Astrocyte (in vitro differentiated cells and primary cell): ENCODE measurements at regions not wholly inside any gene's neighbourhood (a gene's known extent, or its start where the extent isn't known, plus 50 kb on each side); places are given as distances from the start of the nearest gene placed in this dataset.

Experiments used
- DNase-seq: peaks from one replicate; pipeline ENCODE4 v3.0.0-alpha.2; 2010; ENCODE audit warnings: low read depth
- FAIRE-seq: peaks from 2 replicates; lab custom pipeline; 2011; peaks lifted over from hg19 to GRCh38; lab: Jason Lieb, UNC
- H2AFZ ChIP-seq: 2 replicates; pipeline ENCODE4 v1.6.0; 2012; ENCODE audit warnings: low read depth, low read length, inconsistent platforms
- H3K27ac ChIP-seq: 2 replicates; pipeline ENCODE4 v1.5.1; 2011; ENCODE audit warnings: low read depth, low read length, inconsistent platforms
- H3K27me3 ChIP-seq: 2 replicates; pipeline ENCODE4 v1.6.0; 2011; ENCODE audit warnings: low read length, inconsistent platforms; ENCODE audit not compliant: insufficient read depth
- H3K36me3 ChIP-seq: 2 replicates; pipeline ENCODE4 v1.5.1; 2011; ENCODE audit warnings: low read length, inconsistent platforms; ENCODE audit not compliant: insufficient read depth
- H3K4me1 ChIP-seq: 2 replicates; pipeline ENCODE4 v1.5.1; 2011; ENCODE audit warnings: low read length, inconsistent platforms; ENCODE audit not compliant: insufficient read depth
- H3K4me2 ChIP-seq: 2 replicates; pipeline ENCODE4 v1.6.0; 2012; ENCODE audit warnings: low read length, inconsistent platforms
- H3K4me3 ChIP-seq: 2 replicates; pipeline ENCODE4 v1.5.1; 2011; ENCODE audit warnings: low read depth, mild to moderate bottlenecking, low read length, inconsistent platforms; ENCODE audit not compliant: insufficient read depth
- H3K79me2 ChIP-seq: 2 replicates; pipeline ENCODE4 v1.6.0; 2012; ENCODE audit warnings: mild to moderate bottlenecking, low read length, inconsistent platforms; ENCODE audit not compliant: insufficient read depth
- H3K9ac ChIP-seq: 2 replicates; pipeline ENCODE4 v1.6.0; 2012; ENCODE audit warnings: mild to moderate bottlenecking, low read length, inconsistent platforms
- H3K9me3 ChIP-seq: 2 replicates; pipeline ENCODE4 v1.5.1; 2012; ENCODE audit warnings: low read depth, mild to moderate bottlenecking, low read length, inconsistent platforms; ENCODE audit not compliant: insufficient read depth
- H4K20me1 ChIP-seq: 2 replicates; pipeline ENCODE4 v1.6.0; 2012; ENCODE audit warnings: low read length, inconsistent platforms; ENCODE audit not compliant: insufficient read depth
- H3K27ac Mint-ChIP-seq: one replicate; pipeline ENCODE4 v1.8.0; 2021; ENCODE audit warnings: mild to moderate bottlenecking, mixed read lengths; ENCODE audit not compliant: unreplicated experiment
- H3K27me3 Mint-ChIP-seq: one replicate; pipeline ENCODE4 v1.8.0; 2021; ENCODE audit warnings: low read depth, mixed read lengths; ENCODE audit not compliant: unreplicated experiment
- H3K36me3 Mint-ChIP-seq: one replicate; pipeline ENCODE4 v1.8.0; 2021; ENCODE audit warnings: low read depth, mixed read lengths; ENCODE audit not compliant: unreplicated experiment
- H3K4me1 Mint-ChIP-seq: one replicate; pipeline ENCODE4 v1.8.0; 2021; ENCODE audit warnings: low read depth, mixed read lengths; ENCODE audit not compliant: unreplicated experiment
- H3K4me3 Mint-ChIP-seq: one replicate; pipeline ENCODE4 v1.8.0; 2021; ENCODE audit warnings: mild to moderate bottlenecking, moderate library complexity, mixed read lengths; ENCODE audit not compliant: unreplicated experiment
- H3K9me3 Mint-ChIP-seq: one replicate; pipeline ENCODE4 v1.8.0; 2021; ENCODE audit warnings: mild to moderate bottlenecking, mixed read lengths; ENCODE audit not compliant: unreplicated experiment
- EZH2 ChIP-seq: IDR thresholded peaks from 2 replicates; pipeline ENCODE4 v1.6.1; 2012; ENCODE audit warnings: mild to moderate bottlenecking, low read length, inconsistent platforms; ENCODE audit not compliant: insufficient read depth
- TF ChIP-seq, protein P1 (sequence below): IDR thresholded peaks from 2 replicates; pipeline ENCODE4 v1.5.1; 2011; ENCODE audit warnings: low read depth, mild to moderate bottlenecking, inconsistent platforms, low read length, moderate library complexity; ENCODE audit not compliant: insufficient read depth

DNA sequence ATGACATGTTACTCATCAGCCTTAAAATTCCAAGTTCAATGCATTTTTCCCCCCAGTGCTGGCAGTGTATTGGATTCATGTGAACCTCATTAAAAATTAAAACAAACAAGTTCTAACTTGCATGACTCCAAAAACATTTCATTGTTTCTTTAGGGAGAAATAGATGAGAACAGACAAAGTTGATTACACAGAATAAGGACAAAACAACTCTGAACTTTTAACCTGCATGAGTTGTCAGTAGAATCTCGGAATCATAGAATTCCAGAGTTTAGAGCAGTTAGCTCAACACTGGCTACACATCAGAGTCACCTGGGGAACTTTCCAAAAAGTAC lies 127.5 kb downstream of the TMX1 start:
- TF ChIP-seq, protein P1, sequence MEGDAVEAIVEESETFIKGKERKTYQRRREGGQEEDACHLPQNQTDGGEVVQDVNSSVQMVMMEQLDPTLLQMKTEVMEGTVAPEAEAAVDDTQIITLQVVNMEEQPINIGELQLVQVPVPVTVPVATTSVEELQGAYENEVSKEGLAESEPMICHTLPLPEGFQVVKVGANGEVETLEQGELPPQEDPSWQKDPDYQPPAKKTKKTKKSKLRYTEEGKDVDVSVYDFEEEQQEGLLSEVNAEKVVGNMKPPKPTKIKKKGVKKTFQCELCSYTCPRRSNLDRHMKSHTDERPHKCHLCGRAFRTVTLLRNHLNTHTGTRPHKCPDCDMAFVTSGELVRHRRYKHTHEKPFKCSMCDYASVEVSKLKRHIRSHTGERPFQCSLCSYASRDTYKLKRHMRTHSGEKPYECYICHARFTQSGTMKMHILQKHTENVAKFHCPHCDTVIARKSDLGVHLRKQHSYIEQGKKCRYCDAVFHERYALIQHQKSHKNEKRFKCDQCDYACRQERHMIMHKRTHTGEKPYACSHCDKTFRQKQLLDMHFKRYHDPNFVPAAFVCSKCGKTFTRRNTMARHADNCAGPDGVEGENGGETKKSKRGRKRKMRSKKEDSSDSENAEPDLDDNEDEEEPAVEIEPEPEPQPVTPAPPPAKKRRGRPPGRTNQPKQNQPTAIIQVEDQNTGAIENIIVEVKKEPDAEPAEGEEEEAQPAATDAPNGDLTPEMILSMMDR = no peak
- TF ChIP-seq EZH2 = no peak
- Histone ChIP-seq H3K27me3 (no peaks in the 10 kb centered on the region), H4K20me1 (no peaks in the 10 kb centered on the region), H3K9me3 (no peaks in the 10 kb centered on the region), H3K4me3 (no peak overlapping the region), H3K36me3 (no peaks in the 10 kb centered on the region), H3K27ac (peak overlapping the region; percentile 15), H3K4me1 (peaks cover 3% of the 10 kb centered on the region), H2AFZ (no peak overlapping the region), H3K79me2 (no peaks in the 10 kb centered on the region), H3K9ac (no peak overlapping the region), H3K4me2 (no peak overlapping the region)
- Mint-ChIP-seq H3K4me1 (peaks cover 18% of the 10 kb centered on the region), H3K36me3 (no peaks in the 10 kb centered on the region), H3K27ac (no peak overlapping the region), H3K9me3 (peaks cover 3% of the 10 kb centered on the region), H3K4me3 (no peak overlapping the region), H3K27me3 (no peaks in the 10 kb centered on the region)
- peak; percentile 77 for FAIRE-seq
- DNase-seq = peak; percentile 51

DNA sequence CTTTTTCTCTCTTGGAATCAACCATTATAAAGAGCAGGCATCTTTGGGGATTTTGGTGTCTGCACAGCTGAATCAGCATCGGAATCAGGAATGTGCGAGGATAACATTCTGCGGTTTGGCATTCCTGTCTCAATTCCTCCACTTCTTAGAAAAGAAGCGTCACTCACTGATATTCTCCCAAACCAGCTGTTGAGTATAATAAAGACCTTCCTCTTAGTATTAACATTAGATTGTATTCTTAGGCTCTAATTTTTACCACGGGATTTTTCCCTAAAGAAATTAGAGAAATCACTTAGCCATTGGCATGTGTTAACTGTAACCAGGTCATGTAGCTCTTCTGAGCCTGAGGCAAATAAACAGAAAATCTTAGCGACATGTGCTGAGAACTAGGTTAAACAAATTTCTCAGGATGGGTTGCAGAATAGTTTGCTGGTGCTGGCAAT lies 128.7 kb downstream of the TMX1 start:
- peak; percentile 95 for FAIRE-seq
- Mint-ChIP-seq H3K4me3 (no peak overlapping the region), H3K27me3 (no peaks in the 10 kb centered on the region), H3K9me3 (peaks cover 4% of the 10 kb centered on the region), H3K36me3 (no peaks in the 10 kb centered on the region), H3K4me1 (peaks cover 18% of the 10 kb centered on the region), H3K27ac (peak overlapping the region; percentile 70)
- Histone ChIP-seq H3K9ac (peak overlapping the region; percentile 57), H3K4me2 (peak overlapping the region; percentile 60), H3K27me3 (no peaks in the 10 kb centered on the region), H3K36me3 (no peaks in the 10 kb centered on the region), H3K79me2 (no peaks in the 10 kb centered on the region), H3K27ac (peak overlapping the region; percentile 62), H4K20me1 (no peaks in the 10 kb centered on the region), H3K4me1 (peaks cover 3% of the 10 kb centered on the region), H3K9me3 (no peaks in the 10 kb centered on the region), H2AFZ (no peak overlapping the region), H3K4me3 (no peak overlapping the region)
- DNase-seq = peak; percentile 81
- TF ChIP-seq, protein P1 = no peak
- no peak for TF ChIP-seq EZH2

DNA sequence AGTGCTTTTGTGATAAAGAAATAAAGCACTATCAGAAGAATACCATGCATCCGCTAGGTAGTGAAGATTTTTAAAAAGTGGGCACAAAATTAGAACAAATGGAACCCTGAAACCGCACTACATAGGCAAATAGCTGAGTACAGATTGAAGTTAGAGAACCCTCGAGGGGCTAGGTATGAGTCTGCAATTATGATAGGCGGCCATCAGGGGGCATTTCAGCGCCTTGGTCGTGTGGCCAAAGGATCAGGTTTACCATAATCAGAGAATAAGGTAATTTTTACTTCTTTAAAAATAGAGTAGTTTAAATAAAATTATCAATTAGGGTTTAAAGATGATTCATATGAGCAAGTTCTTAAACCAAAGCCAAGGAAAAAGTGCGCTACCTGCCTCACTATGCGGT lies 129.8 kb downstream of the TMX1 start:
- TF ChIP-seq, protein P1 = no peak
- no peak for TF ChIP-seq EZH2
- no peak for DNase-seq
- no peaks in the 10 kb centered on the region for H3K36me3 Mint-ChIP-seq
- H4K20me1 ChIP-seq = no peaks in the 10 kb centered on the region
- H2AFZ ChIP-seq = no peak overlapping the region
- no peak overlapping the region for H3K9ac ChIP-seq
- H3K27ac Mint-ChIP-seq = no peak overlapping the region
- no peaks in the 10 kb centered on the region for H3K27me3 ChIP-seq
- peaks cover 4% of the 10 kb centered on the region for H3K9me3 Mint-ChIP-seq
- H3K27me3 Mint-ChIP-seq = no peaks in the 10 kb centered on the region
- peaks cover 3% of the 10 kb centered on the region for H3K4me1 ChIP-seq
- no peak for FAIRE-seq
- no peak overlapping the region for H3K27ac ChIP-seq
- H3K4me1 Mint-ChIP-seq = peaks cover 18% of the 10 kb centered on the region
- H3K36me3 ChIP-seq = no peaks in the 10 kb centered on the region
- H3K4me3 ChIP-seq = no peak overlapping the region
- H3K4me3 Mint-ChIP-seq = no peak overlapping the region
- H3K4me2 ChIP-seq = no peak overlapping the region
- H3K9me3 ChIP-seq = no peaks in the 10 kb centered on the region
- no peaks in the 10 kb centered on the region for H3K79me2 ChIP-seq
